Breast epithelium (tissue), 3 donors: ENCODE measurements at regions not wholly inside any gene's neighbourhood (a gene's known extent, or its start where the extent isn't known, plus 50 kb on each side); places are given as distances from the start of the nearest gene placed in this dataset.

Experiments used
- CTCF ChIP-seq, 3 donors: fragments of 450-650 bp; IDR thresholded peaks; one replicate each; pipeline ENCODE4 v1.5.1; 2016 to 2017; ENCODE audit warnings: antibody characterized with exemption in 3 of 3, mild to moderate bottlenecking in 3 of 3, moderate library complexity in 3 of 3
- POLR2A ChIP-seq: fragments of 450-650 bp; IDR thresholded peaks from one replicate; pipeline ENCODE4 v1.6.1; 2016; ENCODE audit warnings: antibody characterized with exemption, mild to moderate bottlenecking, moderate library complexity

- TF ChIP-seq CTCF (IDR thresholded peaks at IDR 0.05) (no peak), POLR2A (no peak)
These were observed 560.4 kb upstream of the CCDC54 start for GRCh38 chr3:106816838-106817237.
